ENCODE measurements at regions not wholly inside any gene's neighbourhood (a gene's known extent, or its start where the extent isn't known, plus 50 kb on each side); places are given as distances from the start of the nearest gene placed in this dataset.

DNA sequence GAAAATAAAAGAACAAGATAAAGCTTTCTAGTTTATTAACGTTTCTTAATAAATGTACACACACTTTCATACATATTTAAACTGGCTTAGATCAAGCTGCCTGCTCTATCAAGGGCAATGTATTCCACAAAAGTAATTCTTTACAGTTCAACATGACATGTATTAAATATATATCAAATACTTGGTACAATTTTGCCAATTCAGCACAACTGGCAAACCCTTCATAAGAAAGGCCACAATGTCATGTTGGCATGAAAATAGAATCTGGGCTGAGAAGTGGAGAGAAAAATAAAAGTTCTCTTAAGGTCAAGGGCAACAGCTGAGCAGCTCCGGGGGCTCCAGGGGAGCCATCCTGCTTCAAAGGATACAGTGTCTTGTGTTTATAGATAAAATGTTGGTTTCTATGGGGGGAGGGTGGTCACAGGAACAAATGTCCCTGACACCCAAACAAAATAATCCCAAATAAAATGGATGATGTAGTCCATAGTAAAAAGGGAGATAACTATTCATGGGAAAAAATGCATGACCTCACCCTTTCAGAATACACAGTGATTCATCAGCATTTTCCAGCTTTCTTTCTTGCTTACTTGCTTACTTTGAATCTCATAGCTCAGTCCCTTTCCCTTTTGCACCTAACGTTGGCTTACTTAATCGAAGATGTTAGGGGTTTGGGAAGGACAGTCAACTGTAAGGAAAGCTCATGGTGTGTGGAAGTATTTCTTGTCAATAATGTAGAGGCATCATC is 494.9 kb downstream of the NYAP2 start:
- TF ChIP-seq CTCF (IDR thresholded peaks at IDR 0.05; ENCODE audit: borderline replicate concordance, extremely low read depth, low read length, poor library complexity, severe bottlenecking) (no peak), EZH2 (IDR thresholded peaks at IDR 0.05; ENCODE audit: borderline replicate concordance, low read depth, low read length, severe bottlenecking) (no peak)
